HepG2 (cell line): ENCODE measurements at regions not wholly inside any gene's neighbourhood (a gene's known extent, or its start where the extent isn't known, plus 50 kb on each side); places are given as distances from the start of the nearest gene placed in this dataset.

Source experiments
- CBFB ChIP-seq: sonication (generic); formaldehyde crosslinking; IDR thresholded peaks from 2 replicates; pipeline ENCODE4 v1.4.0; 2020; ENCODE audit warnings: missing genetic modification reagents
- CBX2 ChIP-seq, 2 experiments: fragments of 200-600 bp in 1 of 2; sonication (generic); formaldehyde crosslinking in 1 of 2; IDR thresholded peaks; 2 replicates each; pipeline versions ENCODE4 v1.7.0 to v1.8.1; 2018 to 2022; ENCODE audit warnings: low read depth in 2 of 2, low read length in 1 of 2, mild to moderate bottlenecking in 1 of 2, missing genetic modification reagents in 1 of 2
- CREM ChIP-seq, 2 experiments: sonication (generic) in 1 of 2; formaldehyde crosslinking in 1 of 2; IDR thresholded peaks; 2 replicates each; pipeline versions ENCODE4 v1.4.0 to v1.6.1; 2016 to 2020; ENCODE audit warnings: antibody characterized with exemption in 1 of 2, mild to moderate bottlenecking in 1 of 2, missing genetic modification reagents in 1 of 2
- HNRNPK ChIP-seq: fragments of 200-400 bp; formaldehyde crosslinking; IDR thresholded peaks from 2 replicates; pipeline ENCODE4 v1.6.1; 2018; ENCODE audit warnings: low read length, low read depth, moderate library complexity, mild to moderate bottlenecking; ENCODE audit not compliant: poor library complexity, severe bottlenecking
- MAZ ChIP-seq, 2 experiments: sonication (generic) in 1 of 2; formaldehyde crosslinking in 1 of 2; IDR thresholded peaks; 2 replicates each; pipeline versions ENCODE4 v1.5.0 to v1.6.1; 2012 to 2020; ENCODE audit warnings: low read depth in 2 of 2, mild to moderate bottlenecking in 2 of 2, borderline replicate concordance in 1 of 2, improper control_type of control experiment in 1 of 2, low read length in 1 of 2, missing genetic modification reagents in 1 of 2, moderate library complexity in 1 of 2
- PCBP2 ChIP-seq: fragments of 200-400 bp; formaldehyde crosslinking; optimal IDR thresholded peaks from 2 replicates; pipeline ENCODE3; 2018; ENCODE audit warnings: low read length, low read depth; ENCODE audit not compliant: poor library complexity, severe bottlenecking
- SMAD3 ChIP-seq: sonication (generic); formaldehyde crosslinking; IDR thresholded peaks from 2 replicates; pipeline ENCODE4 v1.4.0; 2020; ENCODE audit warnings: missing genetic modification reagents
- TBL1XR1 ChIP-seq: fragments of 150-350 bp; IDR thresholded peaks from 2 replicates; pipeline ENCODE4 v1.6.1; 2014; ENCODE audit warnings: borderline replicate concordance, low read length; ENCODE audit not compliant: partially characterized antibody
- YEATS4 ChIP-seq: sonication (generic); formaldehyde crosslinking; IDR thresholded peaks from 2 replicates; pipeline ENCODE4 v1.4.0; 2020; ENCODE audit warnings: missing genetic modification reagents, borderline replicate concordance
- ZNF605 ChIP-seq: sonication (generic); formaldehyde crosslinking; IDR thresholded peaks from 2 replicates; pipeline ENCODE4 v1.8.0; 2022; ENCODE audit warnings: mild to moderate bottlenecking, missing genetic modification reagents
- ZNF614 ChIP-seq: IDR thresholded peaks from 2 replicates; pipeline ENCODE4 v1.6.1; 2018; ENCODE audit warnings: missing biosample characterization, missing genetic modification reagents, inconsistent platforms, borderline replicate concordance
- TF ChIP-seq, protein P1 (sequence below): sonication (generic); formaldehyde crosslinking; IDR thresholded peaks from 2 replicates; pipeline ENCODE4 v1.4.0; 2020; ENCODE audit warnings: missing genetic modification reagents
- TF ChIP-seq, protein P2 (sequence below): sonication (generic); formaldehyde crosslinking; IDR thresholded peaks from 2 replicates; pipeline ENCODE4 v1.5.0; 2020; ENCODE audit warnings: mild to moderate bottlenecking, missing genetic modification reagents, moderate library complexity

DNA sequence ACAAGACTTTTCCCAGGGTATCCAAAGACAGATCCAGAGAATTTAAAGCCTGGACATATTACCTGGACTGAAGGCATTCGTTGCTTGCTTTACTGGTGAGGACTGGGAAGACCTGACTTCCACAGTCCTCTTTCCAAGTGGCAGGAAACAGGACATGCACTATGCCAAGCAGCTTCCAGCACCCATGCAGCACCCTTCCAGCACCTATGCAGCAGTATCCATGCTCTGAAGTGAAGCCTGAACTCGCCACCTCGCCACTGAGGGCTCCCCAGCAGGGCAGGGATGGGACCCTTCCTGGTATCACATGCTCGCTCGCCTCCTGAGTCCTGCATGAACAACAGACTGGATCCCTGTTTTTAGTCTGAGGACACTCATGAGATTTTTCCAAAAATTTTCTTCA is 189.9 kb upstream of the KLF14 start:
- TF ChIP-seq, protein P1, sequence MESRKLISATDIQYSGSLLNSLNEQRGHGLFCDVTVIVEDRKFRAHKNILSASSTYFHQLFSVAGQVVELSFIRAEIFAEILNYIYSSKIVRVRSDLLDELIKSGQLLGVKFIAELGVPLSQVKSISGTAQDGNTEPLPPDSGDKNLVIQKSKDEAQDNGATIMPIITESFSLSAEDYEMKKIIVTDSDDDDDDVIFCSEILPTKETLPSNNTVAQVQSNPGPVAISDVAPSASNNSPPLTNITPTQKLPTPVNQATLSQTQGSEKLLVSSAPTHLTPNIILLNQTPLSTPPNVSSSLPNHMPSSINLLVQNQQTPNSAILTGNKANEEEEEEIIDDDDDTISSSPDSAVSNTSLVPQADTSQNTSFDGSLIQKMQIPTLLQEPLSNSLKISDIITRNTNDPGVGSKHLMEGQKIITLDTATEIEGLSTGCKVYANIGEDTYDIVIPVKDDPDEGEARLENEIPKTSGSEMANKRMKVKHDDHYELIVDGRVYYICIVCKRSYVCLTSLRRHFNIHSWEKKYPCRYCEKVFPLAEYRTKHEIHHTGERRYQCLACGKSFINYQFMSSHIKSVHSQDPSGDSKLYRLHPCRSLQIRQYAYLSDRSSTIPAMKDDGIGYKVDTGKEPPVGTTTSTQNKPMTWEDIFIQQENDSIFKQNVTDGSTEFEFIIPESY (CRISPR knock-in tag): no peak
- TF ChIP-seq CBX2 (IDR thresholded peaks at IDR 0.05; ENCODE audit: low read depth, low read length): no peak
- TF ChIP-seq CBX2 (CRISPR knock-in tag; IDR thresholded peaks at IDR 0.05; ENCODE audit: low read depth): no peak
- TF ChIP-seq MAZ (IDR thresholded peaks at IDR 0.05; ENCODE audit: borderline replicate concordance, low read depth, low read length): no peak
- no peak for TF ChIP-seq MAZ (CRISPR knock-in tag; IDR thresholded peaks at IDR 0.05; ENCODE audit: low read depth)
- no peak for TF ChIP-seq ZNF605 (CRISPR knock-in tag)
- TF ChIP-seq, protein P2, sequence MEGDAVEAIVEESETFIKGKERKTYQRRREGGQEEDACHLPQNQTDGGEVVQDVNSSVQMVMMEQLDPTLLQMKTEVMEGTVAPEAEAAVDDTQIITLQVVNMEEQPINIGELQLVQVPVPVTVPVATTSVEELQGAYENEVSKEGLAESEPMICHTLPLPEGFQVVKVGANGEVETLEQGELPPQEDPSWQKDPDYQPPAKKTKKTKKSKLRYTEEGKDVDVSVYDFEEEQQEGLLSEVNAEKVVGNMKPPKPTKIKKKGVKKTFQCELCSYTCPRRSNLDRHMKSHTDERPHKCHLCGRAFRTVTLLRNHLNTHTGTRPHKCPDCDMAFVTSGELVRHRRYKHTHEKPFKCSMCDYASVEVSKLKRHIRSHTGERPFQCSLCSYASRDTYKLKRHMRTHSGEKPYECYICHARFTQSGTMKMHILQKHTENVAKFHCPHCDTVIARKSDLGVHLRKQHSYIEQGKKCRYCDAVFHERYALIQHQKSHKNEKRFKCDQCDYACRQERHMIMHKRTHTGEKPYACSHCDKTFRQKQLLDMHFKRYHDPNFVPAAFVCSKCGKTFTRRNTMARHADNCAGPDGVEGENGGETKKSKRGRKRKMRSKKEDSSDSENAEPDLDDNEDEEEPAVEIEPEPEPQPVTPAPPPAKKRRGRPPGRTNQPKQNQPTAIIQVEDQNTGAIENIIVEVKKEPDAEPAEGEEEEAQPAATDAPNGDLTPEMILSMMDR (CRISPR knock-in tag): no peak
- TF ChIP-seq SMAD3: no peak
- no peak for TF ChIP-seq HNRNPK
- no peak for TF ChIP-seq ZNF614
- no peak for TF ChIP-seq YEATS4
- TF ChIP-seq CBFB: no peak
- no peak for TF ChIP-seq TBL1XR1
- no peak for TF ChIP-seq PCBP2
- TF ChIP-seq CREM (IDR thresholded peaks at IDR 0.05): no peak
- TF ChIP-seq CREM (CRISPR knock-in tag; IDR thresholded peaks at IDR 0.05): no peak
